ENCODE measurements at regions not wholly inside any gene's neighbourhood (a gene's known extent, or its start where the extent isn't known, plus 50 kb on each side); places are given as distances from the start of the nearest gene placed in this dataset.

- TF ChIP-seq, protein P1, sequence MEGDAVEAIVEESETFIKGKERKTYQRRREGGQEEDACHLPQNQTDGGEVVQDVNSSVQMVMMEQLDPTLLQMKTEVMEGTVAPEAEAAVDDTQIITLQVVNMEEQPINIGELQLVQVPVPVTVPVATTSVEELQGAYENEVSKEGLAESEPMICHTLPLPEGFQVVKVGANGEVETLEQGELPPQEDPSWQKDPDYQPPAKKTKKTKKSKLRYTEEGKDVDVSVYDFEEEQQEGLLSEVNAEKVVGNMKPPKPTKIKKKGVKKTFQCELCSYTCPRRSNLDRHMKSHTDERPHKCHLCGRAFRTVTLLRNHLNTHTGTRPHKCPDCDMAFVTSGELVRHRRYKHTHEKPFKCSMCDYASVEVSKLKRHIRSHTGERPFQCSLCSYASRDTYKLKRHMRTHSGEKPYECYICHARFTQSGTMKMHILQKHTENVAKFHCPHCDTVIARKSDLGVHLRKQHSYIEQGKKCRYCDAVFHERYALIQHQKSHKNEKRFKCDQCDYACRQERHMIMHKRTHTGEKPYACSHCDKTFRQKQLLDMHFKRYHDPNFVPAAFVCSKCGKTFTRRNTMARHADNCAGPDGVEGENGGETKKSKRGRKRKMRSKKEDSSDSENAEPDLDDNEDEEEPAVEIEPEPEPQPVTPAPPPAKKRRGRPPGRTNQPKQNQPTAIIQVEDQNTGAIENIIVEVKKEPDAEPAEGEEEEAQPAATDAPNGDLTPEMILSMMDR (IDR thresholded peaks at IDR 0.05), result no peak
- no peak for TF ChIP-seq POLR2A (IDR thresholded peaks at IDR 0.05)
- no peak for TF ChIP-seq EP300 (IDR thresholded peaks at IDR 0.05)
- no peak for TF ChIP-seq POLR2AphosphoS5 (IDR thresholded peaks at IDR 0.05)
Observed at GRCh38 chr6:140540743-140541142, 1166.3 kb upstream of the CITED2 start.
